Upper lobe of right lung (tissue), 1 donor: ENCODE measurements at regions not wholly inside any gene's neighbourhood (a gene's known extent, or its start where the extent isn't known, plus 50 kb on each side); places are given as distances from the start of the nearest gene placed in this dataset.

Source experiments
- ATAC-seq: fragments of 200-7000 bp; cut with Tn5 transposase; one replicate; pipeline ENCODE4 v1.9.1; 2020; ENCODE audit warnings: mild to moderate bottlenecking, moderate library complexity
- DNase-seq: peaks from one replicate; pipeline ENCODE4 v3.0.0-alpha.2; 2020
- H3K27ac ChIP-seq: fragments of 200-600 bp; one replicate; pipeline ENCODE4 v1.8.0; 2022
- H3K27me3 ChIP-seq: fragments of 200-600 bp; one replicate; pipeline ENCODE4 v1.8.0; 2022; ENCODE audit warnings: mild to moderate bottlenecking
- H3K36me3 ChIP-seq: fragments of 200-600 bp; one replicate; pipeline ENCODE4 v1.8.0; 2022
- H3K4me1 ChIP-seq: fragments of 200-600 bp; one replicate; pipeline ENCODE4 v1.8.0; 2022
- H3K4me3 ChIP-seq: fragments of 200-600 bp; one replicate; pipeline ENCODE4 v1.8.0; 2022; ENCODE audit warnings: mild to moderate bottlenecking
- H3K9me3 ChIP-seq: fragments of 200-600 bp; one replicate; pipeline ENCODE4 v1.8.0; 2022
- intact Hi-C: fragments of 100-400 bp; cut with DNase I; formaldehyde crosslinking; loops from one replicate; pipeline ENCODE4 v1.11.0; 2022
- TF ChIP-seq, protein P1 (sequence below): fragments of 200-600 bp; IDR thresholded peaks from one replicate; pipeline ENCODE4 v1.8.0; 2022; ENCODE audit warnings: antibody characterized with exemption
- donor health status: DM: no; HTN: yes; CAD: no; lungs with severe emphysema.

DNA sequence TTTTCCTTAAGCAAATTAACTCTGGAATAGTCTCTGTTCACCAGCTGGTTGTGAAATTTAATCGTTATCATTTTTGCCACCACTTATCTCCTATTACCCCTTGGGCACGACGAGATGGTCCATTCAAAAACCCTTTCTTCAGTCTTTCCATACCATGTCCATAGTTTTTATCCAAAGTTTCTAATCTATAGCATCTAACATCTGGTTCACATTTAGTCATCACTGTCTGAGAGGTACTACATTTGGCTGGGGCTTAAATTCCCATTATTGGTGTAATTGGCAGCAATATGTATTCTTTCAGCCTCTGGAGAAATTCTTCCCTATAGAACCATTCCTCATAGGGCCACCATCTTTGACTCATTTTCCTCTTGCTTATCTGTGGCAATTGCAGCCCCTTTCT, 163.5 kb downstream of the CCER1 start:
- no peak overlapping the region for H3K27ac ChIP-seq
- ATAC-seq (no peak), DNase-seq (no peak)
- intact Hi-C loops: no loop called here
- no peaks in the 10 kb centered on the region for H3K9me3 ChIP-seq
- no peaks in the 10 kb centered on the region for H3K4me1 ChIP-seq
- TF ChIP-seq, protein P1, sequence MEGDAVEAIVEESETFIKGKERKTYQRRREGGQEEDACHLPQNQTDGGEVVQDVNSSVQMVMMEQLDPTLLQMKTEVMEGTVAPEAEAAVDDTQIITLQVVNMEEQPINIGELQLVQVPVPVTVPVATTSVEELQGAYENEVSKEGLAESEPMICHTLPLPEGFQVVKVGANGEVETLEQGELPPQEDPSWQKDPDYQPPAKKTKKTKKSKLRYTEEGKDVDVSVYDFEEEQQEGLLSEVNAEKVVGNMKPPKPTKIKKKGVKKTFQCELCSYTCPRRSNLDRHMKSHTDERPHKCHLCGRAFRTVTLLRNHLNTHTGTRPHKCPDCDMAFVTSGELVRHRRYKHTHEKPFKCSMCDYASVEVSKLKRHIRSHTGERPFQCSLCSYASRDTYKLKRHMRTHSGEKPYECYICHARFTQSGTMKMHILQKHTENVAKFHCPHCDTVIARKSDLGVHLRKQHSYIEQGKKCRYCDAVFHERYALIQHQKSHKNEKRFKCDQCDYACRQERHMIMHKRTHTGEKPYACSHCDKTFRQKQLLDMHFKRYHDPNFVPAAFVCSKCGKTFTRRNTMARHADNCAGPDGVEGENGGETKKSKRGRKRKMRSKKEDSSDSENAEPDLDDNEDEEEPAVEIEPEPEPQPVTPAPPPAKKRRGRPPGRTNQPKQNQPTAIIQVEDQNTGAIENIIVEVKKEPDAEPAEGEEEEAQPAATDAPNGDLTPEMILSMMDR: no peak
- no peak overlapping the region for H3K4me3 ChIP-seq
- H3K27me3 ChIP-seq: no peaks in the 10 kb centered on the region
- no peaks in the 10 kb centered on the region for H3K36me3 ChIP-seq

DNA sequence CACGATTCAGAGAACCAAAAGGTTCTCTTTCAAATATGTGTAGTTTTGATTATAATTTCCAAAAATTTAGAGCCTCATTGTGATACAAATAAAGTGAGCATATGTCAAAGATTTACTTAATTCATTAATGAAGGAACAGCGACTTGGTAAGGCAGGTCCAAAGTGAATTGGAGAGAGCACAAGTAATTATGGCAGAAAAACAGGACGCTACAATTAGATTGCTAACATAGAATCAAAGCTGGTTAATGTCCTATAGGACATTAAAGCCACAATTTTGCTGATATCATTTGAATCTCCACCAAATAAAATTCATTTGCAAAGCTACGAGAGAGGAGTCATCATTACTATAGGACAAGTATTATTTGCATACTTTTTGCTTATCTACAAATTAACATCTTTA, 164.2 kb downstream of the CCER1 start:
- no peaks in the 10 kb centered on the region for H3K27me3 ChIP-seq
- H3K27ac ChIP-seq: no peak overlapping the region
- no peaks in the 10 kb centered on the region for H3K4me1 ChIP-seq
- H3K4me3 ChIP-seq: no peak overlapping the region
- no peaks in the 10 kb centered on the region for H3K36me3 ChIP-seq
- no peaks in the 10 kb centered on the region for H3K9me3 ChIP-seq
- intact Hi-C loops: no loop called here
- TF ChIP-seq, protein P1: no peak
- ATAC-seq (no peak), DNase-seq (no peak)

DNA sequence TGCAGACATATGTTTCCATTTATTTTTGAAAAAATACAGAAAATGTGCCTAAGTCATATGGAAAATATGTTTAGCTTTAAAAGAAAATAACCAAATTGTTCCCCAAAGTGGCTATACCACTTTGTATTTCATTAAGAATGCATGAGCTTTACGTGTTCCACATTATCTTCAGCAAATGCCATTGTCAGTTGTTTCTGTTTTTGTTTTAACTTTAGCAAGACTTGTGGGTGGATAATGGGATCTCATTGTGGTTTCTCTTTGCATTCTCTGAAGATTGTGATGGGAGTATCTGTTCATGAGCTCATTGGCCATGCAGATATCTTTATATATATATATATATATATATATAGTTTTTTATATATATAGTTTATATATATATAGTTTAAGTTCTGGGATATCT, 181.5 kb downstream of the CCER1 start:
- no peak for DNase-seq
- no peak overlapping the region for H3K27ac ChIP-seq
- no peak overlapping the region for H3K4me3 ChIP-seq
- H3K27me3 ChIP-seq: no peaks in the 10 kb centered on the region
- TF ChIP-seq, protein P1: no peak
- H3K36me3 ChIP-seq: no peaks in the 10 kb centered on the region
- H3K9me3 ChIP-seq: no peaks in the 10 kb centered on the region
- intact Hi-C loops: no loop called here
- H3K4me1 ChIP-seq: no peaks in the 10 kb centered on the region
- no peak for ATAC-seq

DNA sequence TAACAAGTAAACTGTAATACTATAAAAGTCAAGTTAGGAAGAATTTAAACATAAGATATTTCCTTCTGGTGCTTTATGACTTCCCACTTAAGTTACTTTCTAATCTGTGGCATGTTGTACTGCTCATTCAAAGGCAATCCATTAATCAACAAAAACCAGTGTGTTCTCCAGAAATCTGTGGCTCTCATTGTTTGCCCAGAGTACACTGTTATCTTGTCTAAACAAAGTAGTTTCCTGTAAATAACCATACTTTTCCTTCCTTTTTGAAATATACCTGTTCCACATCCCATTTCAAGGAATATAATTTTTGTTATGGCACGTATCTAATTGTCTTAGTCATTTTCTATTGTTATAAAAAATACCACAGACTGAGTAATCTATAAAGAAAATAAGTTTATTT, 184.1 kb downstream of the CCER1 start:
- Histone ChIP-seq H3K27ac (no peak overlapping the region), H3K9me3 (no peaks in the 10 kb centered on the region), H3K27me3 (no peaks in the 10 kb centered on the region), H3K4me1 (no peaks in the 10 kb centered on the region), H3K36me3 (no peaks in the 10 kb centered on the region), H3K4me3 (no peak overlapping the region)
- intact Hi-C loops: no loop called here
- no peak for ATAC-seq
- TF ChIP-seq, protein P1: no peak
- DNase-seq: no peak

DNA sequence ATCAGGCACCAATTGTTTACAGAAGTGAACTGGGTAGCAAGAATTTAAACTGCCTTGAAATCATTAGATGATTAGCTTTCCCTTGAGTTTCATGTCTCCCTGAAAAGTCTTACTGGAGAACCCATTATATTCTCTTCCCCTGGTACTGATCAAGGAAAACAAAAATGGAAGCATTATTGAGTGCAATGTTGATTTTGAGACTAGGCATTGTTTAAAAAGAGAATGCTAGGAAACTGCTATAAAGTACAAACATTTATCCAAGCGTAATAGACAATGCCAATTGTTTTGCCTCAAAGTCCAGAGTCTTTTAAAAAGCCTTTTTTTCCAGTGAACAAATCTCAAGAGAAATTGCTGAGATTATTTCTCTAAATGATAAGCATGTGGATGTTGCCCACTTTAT, 197.0 kb downstream of the CCER1 start:
- DNase-seq (no peak), ATAC-seq (no peak)
- Histone ChIP-seq H3K27ac (no peak overlapping the region), H3K36me3 (no peaks in the 10 kb centered on the region), H3K27me3 (no peaks in the 10 kb centered on the region), H3K9me3 (no peaks in the 10 kb centered on the region), H3K4me3 (no peak overlapping the region), H3K4me1 (no peaks in the 10 kb centered on the region)
- TF ChIP-seq, protein P1: no peak
- intact Hi-C loops: no loop called here

DNA sequence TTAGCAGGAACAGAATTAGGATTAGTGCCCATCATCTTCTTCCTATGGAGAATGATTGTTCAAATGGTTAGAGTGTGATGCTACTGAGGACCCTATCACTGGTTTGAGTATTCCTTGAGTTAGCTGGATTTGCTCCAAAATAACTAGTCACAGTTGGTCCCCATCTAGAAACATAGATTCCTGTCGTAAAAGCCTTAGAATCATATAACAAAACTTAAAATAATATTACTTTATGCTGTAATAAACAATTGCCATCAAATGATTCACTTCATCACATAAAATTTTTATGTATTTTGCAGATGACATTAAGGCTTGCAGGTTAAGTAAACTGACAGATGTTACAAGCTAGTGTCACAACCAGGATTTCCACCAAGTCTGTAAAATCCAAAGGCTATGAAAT, 209.8 kb downstream of the CCER1 start:
- ATAC-seq (no peak), DNase-seq (no peak)
- TF ChIP-seq, protein P1: no peak
- Histone ChIP-seq H3K27ac (no peak overlapping the region), H3K27me3 (no peaks in the 10 kb centered on the region), H3K9me3 (no peaks in the 10 kb centered on the region), H3K4me1 (no peaks in the 10 kb centered on the region), H3K36me3 (no peaks in the 10 kb centered on the region), H3K4me3 (no peak overlapping the region)
- intact Hi-C loops: no loop called here
